CD4-positive, alpha-beta T cell (primary cell): ENCODE measurements at regions not wholly inside any gene's neighbourhood (a gene's known extent, or its start where the extent isn't known, plus 50 kb on each side); places are given as distances from the start of the nearest gene placed in this dataset.

Experiments
- ATAC-seq: fragments of 200-7000 bp; cut with Tn5 transposase; one replicate; pipeline ENCODE4 v1.10.0; 2022; ENCODE audit warnings: mild to moderate bottlenecking; ENCODE audit not compliant: poor library complexity
- CTCF ChIA-PET: fragments of 350-600 bp; sonication (Branson Sonifier 250); formaldehyde crosslinking; loops from one replicate; lab custom pipeline; 2021; ENCODE audit warnings: antibody characterized with exemption, inconsistent platforms; lab: Charles Lee
- POLR2A ChIA-PET: fragments of 350-600 bp; sonication (Branson Sonifier 250); formaldehyde crosslinking; loops from one replicate; lab custom pipeline; 2021; ENCODE audit warnings: antibody characterized with exemption, inconsistent platforms; lab: Charles Lee
- DNase-seq, 14 experiments: peaks; one replicate each; pipeline ENCODE4 v3.0.0-alpha.2; 2013 to 2020; ENCODE audit warnings: mixed read lengths in 2 of 14
- H3K27ac ChIP-seq, 2 donors: one replicate each; pipeline versions ENCODE4 v1.5.1 to v1.7.0; 2013; ENCODE audit warnings: low read length in 2 of 2, low read depth in 1 of 2, mild to moderate bottlenecking in 1 of 2
- H3K27me3 ChIP-seq, 2 experiments: 1 replicate in 1 of 2; 2 replicates in 1 of 2; pipeline versions ENCODE4 v1.6.1 to v1.7.0; 2013; ENCODE audit warnings: low read length in 2 of 2, control low read depth in 1 of 2, mild to moderate bottlenecking in 1 of 2, moderate library complexity in 1 of 2; ENCODE audit not compliant: insufficient read depth in 2 of 2, control insufficient read depth in 1 of 2
- H3K36me3 ChIP-seq: one replicate; pipeline ENCODE4 v1.6.1; 2013; ENCODE audit warnings: low read length, control low read depth; ENCODE audit not compliant: insufficient read depth
- H3K4me1 ChIP-seq: one replicate; pipeline ENCODE4 v1.6.1; 2013; ENCODE audit warnings: low read length, control low read depth; ENCODE audit not compliant: insufficient read depth
- H3K4me3 ChIP-seq: one replicate; pipeline ENCODE4 v1.5.1; 2013; ENCODE audit warnings: mild to moderate bottlenecking, low read length, moderate library complexity
- H3K9me3 ChIP-seq, 2 experiments: 1 replicate in 1 of 2; 2 replicates in 1 of 2; pipeline versions ENCODE4 v1.6.1 to v1.7.0; 2013; ENCODE audit warnings: low read length in 2 of 2, mild to moderate bottlenecking in 2 of 2, control low read depth in 1 of 2, moderate library complexity in 1 of 2; ENCODE audit not compliant: control insufficient read depth in 1 of 2, insufficient read depth in 1 of 2
- H3K27ac Mint-ChIP-seq: one replicate; pipeline ENCODE4 v1.8.0; 2020; ENCODE audit warnings: mixed read lengths
- H3K27me3 Mint-ChIP-seq: one replicate; pipeline ENCODE4 v1.8.0; 2021; ENCODE audit warnings: mixed read lengths
- H3K36me3 Mint-ChIP-seq: one replicate; pipeline ENCODE4 v1.8.0; 2021; ENCODE audit warnings: low read depth, mixed read lengths
- H3K4me1 Mint-ChIP-seq: one replicate; pipeline ENCODE4 v1.8.0; 2021; ENCODE audit warnings: low read depth, mixed read lengths
- H3K4me3 Mint-ChIP-seq: one replicate; pipeline ENCODE4 v1.8.0; 2020; ENCODE audit warnings: mild to moderate bottlenecking, mixed read lengths
- H3K9me3 Mint-ChIP-seq: one replicate; pipeline ENCODE4 v1.8.0; 2020; ENCODE audit warnings: mixed read lengths
- intact Hi-C, 2 experiments: fragments of 100-400 bp; cut with DNase I in 1 of 2; cut with micrococcal nuclease in 1 of 2; formaldehyde crosslinking; loops; one replicate each; pipeline versions ENCODE4 v1.15.1 to v1.9.0; 2023 to 2025; cut with DNase I, micrococcal nuclease
- TF ChIP-seq, protein P1 (sequence below): fragments of 200-600 bp; IDR thresholded peaks from one replicate; pipeline ENCODE4 v1.8.0; 2022; ENCODE audit warnings: antibody characterized with exemption, mild to moderate bottlenecking

DNA sequence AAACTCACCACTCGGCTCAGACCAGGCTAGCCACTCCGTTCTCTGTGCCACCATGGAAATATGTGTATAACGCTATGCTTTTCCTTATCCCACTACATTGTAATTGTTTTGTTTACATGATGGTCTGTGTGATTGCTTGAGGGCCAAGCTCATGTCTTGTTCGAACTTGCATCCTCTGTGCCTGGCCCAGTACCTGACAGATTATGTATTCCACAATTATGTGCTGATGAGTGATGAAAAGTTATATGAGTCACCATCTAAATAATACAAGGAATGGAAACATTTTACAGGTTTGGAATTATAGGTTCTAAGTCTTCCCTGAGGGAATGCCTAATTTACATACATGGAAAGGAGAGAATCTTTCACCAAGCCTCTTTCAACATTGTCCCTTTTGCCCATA lies 137.4 kb downstream of the C7orf25 start:
- ChIA-PET CTCF (no interaction called here), POLR2A (no interaction called here)
- no peak overlapping the region for H3K4me3 Mint-ChIP-seq

DNA sequence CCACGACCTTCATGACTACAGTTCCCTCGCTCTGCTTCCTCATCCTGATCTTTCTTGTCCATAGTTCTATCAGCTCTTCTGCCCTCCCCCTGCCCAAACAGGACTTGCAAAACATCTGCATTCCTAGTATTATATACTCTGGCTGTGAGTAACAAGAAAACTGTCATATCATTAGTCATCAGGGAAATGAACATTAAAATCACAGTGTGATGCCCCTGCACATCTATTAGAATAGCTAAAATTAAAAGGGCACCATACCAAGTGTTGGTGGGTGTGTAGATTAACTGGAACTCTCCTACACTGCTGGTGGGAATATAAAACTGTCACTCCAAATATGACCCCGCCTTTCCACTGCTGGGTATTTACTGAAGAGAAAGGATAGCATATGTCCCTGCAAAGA lies 141.8 kb downstream of the C7orf25 start:
- Histone ChIP-seq H3K4me1 (no peaks in the 10 kb centered on the region), H3K36me3 (no peaks in the 10 kb centered on the region), H3K4me3 (no peak overlapping the region), H3K27me3 (no peaks in the 10 kb centered on the region), H3K9me3 (no peaks in the 10 kb centered on the region), H3K27ac (no peak overlapping the region)
- POLR2A ChIA-PET: no interaction called here
- no peak for DNase-seq
- ATAC-seq: no peak
- no peaks in the 10 kb centered on the region for H3K4me1 Mint-ChIP-seq
- H3K36me3 Mint-ChIP-seq: no peaks in the 10 kb centered on the region
- CTCF ChIA-PET: no interaction called here
- TF ChIP-seq, protein P1, sequence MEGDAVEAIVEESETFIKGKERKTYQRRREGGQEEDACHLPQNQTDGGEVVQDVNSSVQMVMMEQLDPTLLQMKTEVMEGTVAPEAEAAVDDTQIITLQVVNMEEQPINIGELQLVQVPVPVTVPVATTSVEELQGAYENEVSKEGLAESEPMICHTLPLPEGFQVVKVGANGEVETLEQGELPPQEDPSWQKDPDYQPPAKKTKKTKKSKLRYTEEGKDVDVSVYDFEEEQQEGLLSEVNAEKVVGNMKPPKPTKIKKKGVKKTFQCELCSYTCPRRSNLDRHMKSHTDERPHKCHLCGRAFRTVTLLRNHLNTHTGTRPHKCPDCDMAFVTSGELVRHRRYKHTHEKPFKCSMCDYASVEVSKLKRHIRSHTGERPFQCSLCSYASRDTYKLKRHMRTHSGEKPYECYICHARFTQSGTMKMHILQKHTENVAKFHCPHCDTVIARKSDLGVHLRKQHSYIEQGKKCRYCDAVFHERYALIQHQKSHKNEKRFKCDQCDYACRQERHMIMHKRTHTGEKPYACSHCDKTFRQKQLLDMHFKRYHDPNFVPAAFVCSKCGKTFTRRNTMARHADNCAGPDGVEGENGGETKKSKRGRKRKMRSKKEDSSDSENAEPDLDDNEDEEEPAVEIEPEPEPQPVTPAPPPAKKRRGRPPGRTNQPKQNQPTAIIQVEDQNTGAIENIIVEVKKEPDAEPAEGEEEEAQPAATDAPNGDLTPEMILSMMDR: no peak
- H3K4me3 Mint-ChIP-seq: no peak overlapping the region
- intact Hi-C loops: no loop called here
- no peaks in the 10 kb centered on the region for H3K9me3 Mint-ChIP-seq
- no peak overlapping the region for H3K27ac Mint-ChIP-seq
- H3K27me3 Mint-ChIP-seq: peaks cover under 1% of the 10 kb centered on the region

More for the DNA sequence above, 137.4 kb downstream of the C7orf25 start:
- no peak overlapping the region for H3K4me3 ChIP-seq
- H3K4me1 ChIP-seq: no peaks in the 10 kb centered on the region
- H3K36me3 ChIP-seq: no peaks in the 10 kb centered on the region
- DNase-seq: no peak
- TF ChIP-seq, protein P1: no peak
- Mint-ChIP-seq H3K9me3 (peaks cover 2% of the 10 kb centered on the region), H3K4me1 (no peaks in the 10 kb centered on the region), H3K27ac (no peak overlapping the region), H3K36me3 (no peaks in the 10 kb centered on the region), H3K27me3 (peaks cover 4% of the 10 kb centered on the region)
- H3K27me3 ChIP-seq: no peaks in the 10 kb centered on the region
- peaks cover 8% of the 10 kb centered on the region in 2 experiments for H3K9me3 ChIP-seq
- H3K27ac ChIP-seq: no peak overlapping the region
- intact Hi-C loops: no loop called here
- no peak for ATAC-seq

DNA sequence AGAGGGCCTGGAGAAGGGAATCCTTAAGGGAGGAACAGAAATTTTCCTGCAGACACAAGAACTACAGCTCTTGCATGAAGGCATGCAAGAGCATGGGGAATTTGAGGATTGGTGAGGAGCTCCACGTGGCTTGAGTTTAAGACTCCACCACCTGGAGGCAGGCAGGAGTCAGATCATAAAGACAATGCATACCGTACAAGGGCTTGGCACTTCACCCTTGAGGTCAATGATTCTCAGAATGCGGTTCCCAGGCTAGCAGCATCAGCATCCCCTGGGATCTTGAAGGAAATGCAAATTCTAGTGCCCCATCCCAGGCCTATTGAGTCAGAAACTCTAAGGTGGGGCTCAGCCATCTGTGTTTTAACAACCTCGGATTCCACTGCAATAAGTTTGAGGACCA lies 143.8 kb downstream of the C7orf25 start:
- Histone ChIP-seq H3K27me3 (peaks cover 0 to 9% of the 10 kb centered on the region in 2 experiments), H3K4me1 (no peaks in the 10 kb centered on the region), H3K4me3 (no peak overlapping the region), H3K36me3 (no peaks in the 10 kb centered on the region), H3K27ac (no peak overlapping the region), H3K9me3 (no peaks in the 10 kb centered on the region)
- TF ChIP-seq, protein P1: no peak
- intact Hi-C loops: no loop called here
- H3K9me3 Mint-ChIP-seq: no peaks in the 10 kb centered on the region
- ChIA-PET CTCF (no interaction called here), POLR2A (no interaction called here)
- H3K4me1 Mint-ChIP-seq: no peaks in the 10 kb centered on the region
- no peak overlapping the region for H3K27ac Mint-ChIP-seq
- H3K36me3 Mint-ChIP-seq: no peaks in the 10 kb centered on the region
- peaks cover 17% of the 10 kb centered on the region for H3K27me3 Mint-ChIP-seq
- ATAC-seq (no peak), DNase-seq (no peak)
- H3K4me3 Mint-ChIP-seq: no peak overlapping the region
